ENCODE measurements at regions not wholly inside any gene's neighbourhood (a gene's known extent, or its start where the extent isn't known, plus 50 kb on each side); places are given as distances from the start of the nearest gene placed in this dataset.
"Not testable (repeated sequence)": the region's sequence is repeated elsewhere in the genome, so short reads cannot be mapped to it uniquely, and the experiment has no call there.

DNA sequence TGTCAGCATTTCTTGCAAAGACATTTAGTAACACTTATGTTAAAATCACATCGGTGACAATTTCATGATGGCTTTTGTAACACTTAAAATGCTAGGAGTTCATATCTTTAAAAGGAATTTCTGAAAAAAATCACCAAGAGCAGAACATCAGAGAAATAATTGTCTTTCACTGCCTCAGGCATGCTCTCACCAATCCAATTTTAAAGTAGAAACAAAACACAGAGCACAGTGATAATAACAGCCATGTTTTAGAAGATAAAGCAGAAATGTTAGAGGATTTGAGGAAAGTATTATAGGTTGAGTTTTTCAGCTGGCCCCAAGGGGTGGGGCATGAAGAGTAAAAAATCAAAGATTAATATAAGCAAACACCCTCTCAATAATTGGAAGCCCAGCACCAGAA lies 1037.6 kb downstream of the DSC3 start:
- DNase-seq: no peak

DNA sequence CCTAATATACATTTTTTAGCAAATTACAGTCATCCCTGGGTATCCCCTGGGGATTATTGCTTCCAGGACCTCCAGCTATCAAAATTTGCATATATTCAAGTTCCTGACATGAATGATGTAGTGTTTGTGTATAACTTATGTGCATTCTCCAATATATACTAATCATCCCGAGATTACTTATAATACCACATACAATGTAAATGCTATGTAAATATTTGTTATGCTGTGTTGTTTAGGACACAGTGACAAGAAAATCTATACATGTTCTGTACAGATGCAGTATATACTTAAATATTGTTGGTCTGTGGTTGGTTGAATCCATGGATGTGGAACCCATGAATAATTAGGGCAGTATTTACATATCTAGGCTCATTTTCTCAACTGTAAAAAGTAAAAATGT lies 1060.3 kb downstream of the DSC3 start:
- DNase-seq: no peak

DNA sequence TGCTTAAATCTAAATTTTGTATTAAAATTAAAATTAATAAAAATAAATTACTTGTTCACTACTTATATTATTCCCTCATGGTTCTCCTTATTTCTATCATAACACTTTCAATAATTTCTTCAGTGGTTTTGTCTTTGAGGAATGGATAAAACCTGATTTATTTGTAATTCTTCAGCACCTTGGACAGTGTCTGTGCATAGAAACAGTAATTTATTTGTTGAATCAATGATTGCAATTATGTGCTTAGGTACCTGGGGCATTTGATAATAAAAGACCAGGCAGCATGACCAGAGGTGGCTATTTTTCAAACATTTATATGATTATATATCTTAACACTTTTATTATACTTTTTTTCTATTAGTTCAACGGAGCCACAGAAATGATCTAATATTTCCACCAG lies 1062.7 kb downstream of the DSC3 start:
- DNase-seq: no peak

DNA sequence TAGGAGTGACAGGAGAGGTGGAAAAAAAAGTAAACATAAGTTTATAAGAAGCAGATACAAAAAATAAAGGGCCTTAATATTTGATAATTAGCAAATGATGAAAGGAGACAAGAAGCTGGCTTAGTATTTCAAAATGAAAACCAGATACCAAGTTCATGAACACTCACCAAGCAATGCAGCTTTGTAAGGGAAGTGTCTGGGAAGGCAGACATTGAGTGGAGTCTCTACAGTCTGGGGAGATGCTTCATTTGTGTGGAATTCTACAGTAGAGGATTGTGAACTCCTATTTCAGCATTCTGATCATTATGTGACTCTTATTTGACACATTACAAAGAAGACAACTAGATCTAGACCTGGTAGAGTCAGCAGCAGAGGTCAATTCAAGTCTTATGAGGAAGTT lies 1072.7 kb downstream of the DSC3 start:
- no peak for DNase-seq

DNA sequence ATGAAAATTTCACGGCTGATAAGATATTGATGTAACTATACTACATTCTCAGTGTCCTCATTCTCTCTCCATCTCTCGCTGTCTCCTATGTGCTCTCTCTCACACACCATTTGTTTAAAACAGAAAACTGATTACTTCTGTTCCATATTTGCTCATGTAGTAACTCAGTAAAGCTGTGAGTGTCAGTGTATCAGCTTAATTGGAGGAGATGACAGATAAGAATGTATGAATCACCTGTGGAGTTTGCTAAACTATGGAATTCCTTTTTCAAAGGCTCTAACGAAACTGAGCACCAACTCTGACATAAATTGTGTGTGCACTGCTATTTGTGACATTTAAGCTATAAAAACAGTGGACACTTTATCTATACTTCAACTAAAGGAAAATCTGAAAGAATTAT lies 1080.0 kb downstream of the DSC3 start:
- DNase-seq: no peak

DNA sequence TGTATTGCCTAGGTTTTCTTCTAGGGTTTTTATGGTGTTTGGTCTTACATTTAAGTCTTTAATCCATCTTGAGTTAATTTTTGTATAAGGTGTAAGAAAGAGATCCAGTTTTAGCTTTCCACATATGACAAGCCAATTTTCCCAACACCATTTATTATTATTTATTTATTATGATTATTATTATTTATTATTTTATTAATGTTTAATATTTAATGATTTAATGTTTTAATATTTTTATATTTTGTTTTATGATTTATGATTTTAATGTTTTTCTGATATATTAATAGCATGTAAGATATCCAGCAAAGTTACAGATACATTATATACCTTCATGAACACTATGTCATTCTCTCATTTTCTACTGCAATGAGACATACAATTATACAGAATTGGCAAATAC lies 1082.0 kb downstream of the DSC3 start:
- DNase-seq: no peak

DNA sequence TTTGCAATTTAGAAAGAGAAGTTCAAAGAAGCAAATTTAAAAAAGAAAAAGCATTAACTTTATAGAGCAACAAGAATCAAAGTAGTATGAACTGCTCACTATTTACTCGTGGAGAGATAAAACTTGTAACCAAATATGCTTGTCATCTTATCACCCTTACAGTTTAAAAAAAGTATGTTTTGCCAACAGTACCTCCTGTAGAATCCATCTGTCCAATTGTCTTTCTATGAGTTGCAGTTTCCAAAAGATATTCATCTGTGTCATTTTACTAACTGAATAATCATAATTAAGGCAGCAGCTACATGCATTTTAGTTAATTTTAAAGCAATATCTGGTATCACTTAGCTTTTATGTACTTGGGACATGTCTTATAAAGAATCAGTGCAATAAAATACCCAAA lies 1112.3 kb downstream of the DSC3 start:
- DNase-seq: no peak

DNA sequence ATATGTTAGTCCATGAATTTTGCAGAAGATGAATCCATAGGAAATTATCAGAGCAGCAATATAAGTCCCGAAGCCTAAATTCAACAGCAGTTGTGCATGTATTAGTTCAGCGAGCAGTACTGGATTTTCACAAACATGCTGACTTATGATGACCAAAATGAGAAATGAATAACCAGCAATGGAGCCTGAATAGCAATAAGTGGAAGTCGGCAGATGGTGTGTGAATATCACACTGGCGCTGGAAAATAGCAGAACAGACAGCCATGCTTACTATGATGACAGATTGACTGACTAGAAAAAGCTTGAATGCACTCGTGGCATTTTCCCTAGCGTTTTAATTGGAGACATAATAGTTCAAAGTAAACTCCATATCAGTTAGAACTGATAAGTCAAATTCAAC lies 1114.5 kb downstream of the DSC3 start:
- no peak for DNase-seq

DNA sequence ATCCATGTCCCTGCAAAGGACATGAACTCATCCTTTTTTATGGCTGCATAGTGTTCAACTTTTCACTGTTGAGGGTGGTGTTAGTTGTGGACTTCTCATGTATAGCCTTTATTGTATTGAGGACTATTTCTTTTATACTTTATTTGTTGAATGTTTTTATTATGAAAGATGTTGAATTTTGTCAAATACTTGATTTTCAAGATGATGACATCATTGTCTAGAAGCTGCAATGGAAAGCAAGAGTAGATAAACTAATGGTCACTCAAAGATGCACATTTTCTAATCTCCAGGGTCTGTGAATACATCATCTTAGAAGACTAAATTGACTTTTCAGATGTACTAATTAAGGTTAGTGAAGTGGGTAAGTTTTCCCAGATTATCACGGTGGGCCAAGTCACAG lies 1117.0 kb downstream of the DSC3 start:
- no peak for DNase-seq

DNA sequence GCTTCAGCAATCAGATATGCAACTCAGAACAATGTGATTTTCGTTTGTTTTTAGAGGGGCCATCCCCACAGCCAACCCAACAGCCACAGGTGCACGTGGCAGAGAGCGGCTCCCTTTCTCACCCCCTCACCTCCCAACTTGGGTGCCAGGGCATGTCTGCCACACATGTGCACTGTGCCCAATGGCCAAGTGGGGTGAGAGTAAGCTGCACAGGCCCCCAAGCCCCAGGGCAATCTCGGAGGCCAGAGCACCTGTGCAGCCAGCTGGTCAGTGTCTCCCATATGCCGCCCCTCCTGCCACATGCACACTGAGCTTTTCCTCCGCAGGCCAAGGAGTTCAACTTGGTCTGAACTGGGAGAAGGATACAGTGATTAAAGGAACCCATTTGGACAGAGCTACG lies 1130.2 kb downstream of the DSC3 start:
- DNase-seq: no peak

DNA sequence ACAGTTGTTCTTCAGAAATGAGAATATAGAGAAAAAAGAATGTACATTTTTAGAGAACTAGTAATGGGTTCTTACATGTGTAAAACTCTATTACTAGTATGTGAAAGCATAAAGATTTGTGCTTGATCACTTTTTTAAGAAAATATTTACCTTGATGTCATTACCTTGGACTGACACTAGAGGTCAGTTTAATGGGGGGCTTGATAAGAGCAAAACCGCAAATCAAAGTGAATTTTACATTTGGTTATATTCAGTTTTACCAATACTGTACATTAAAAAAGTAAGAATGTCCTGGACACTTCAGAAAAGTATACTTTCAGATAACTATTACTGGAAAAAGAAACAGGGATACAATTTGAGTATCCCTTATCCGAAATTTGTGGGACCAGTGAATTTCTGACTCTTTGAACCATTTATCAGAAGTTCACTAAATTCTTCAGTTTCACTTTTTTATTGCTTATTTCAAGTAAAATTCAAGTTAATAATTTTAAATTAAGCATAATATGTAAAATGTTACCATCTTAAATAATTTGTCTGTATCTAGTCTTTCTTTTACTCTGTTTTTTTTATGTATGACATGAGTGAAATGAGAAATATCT lies 1149.5 kb downstream of the DSC3 start:
- no peak for DNase-seq

DNA sequence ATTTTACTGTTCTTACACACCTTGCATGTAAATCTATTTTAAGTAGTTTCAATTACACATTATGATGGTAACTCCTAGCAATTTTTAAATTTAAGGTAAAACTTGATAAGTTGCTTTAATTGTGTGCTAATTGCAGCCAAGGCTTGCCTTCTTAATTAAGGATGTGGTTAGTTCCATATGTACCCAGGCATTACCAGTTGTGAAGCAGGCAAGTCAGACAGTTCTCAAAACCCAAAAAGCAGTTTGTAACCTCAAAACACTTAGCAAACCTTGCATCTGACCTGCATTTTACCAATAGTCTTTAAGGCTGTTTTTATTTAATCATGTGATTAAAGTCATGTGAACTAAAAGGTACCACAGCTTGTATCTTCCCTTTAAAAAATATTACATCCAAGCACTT lies 1159.4 kb downstream of the DSC3 start:
- DNase-seq: no peak

DNA sequence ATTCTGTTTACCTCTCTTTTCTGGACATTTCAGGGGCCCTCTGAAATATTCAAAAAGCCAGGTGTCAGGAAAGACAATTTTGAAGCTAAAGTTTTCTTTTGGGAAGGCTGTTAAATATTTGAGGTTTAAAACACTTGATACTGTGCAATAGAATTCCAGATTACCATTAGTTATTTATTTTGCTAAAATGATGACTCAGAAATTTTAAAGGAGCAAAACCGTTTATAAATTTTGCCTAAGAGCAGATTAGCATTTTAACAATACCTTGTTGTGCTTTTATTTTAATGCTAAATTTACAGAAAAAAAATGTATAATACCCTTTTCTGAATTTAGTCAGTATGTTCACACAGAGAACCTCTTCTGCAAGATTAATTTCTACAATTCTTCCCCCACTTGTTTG lies 1159.9 kb downstream of the DSC3 start:
- no peak for DNase-seq

DNA sequence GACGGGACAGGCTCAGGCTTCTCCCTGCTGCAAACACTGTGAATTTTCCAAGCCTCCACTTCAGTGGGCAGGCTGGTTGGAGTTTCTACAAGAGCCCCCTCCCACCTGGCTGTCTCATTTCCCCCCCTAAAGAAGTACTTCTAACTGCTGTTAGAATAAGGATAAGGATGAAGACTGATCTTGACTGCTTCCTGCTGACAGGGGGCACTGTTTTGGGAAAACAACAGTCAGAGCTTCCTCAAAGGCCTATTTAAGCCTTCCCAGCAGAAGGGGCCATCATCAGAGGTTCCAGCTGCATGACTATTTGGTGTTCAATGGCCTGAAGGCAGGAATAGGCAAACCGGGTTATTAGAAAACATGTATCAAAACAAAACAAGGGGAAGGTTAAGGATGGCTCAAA lies 1162.8 kb downstream of the DSC3 start:
- no peak for DNase-seq

DNA sequence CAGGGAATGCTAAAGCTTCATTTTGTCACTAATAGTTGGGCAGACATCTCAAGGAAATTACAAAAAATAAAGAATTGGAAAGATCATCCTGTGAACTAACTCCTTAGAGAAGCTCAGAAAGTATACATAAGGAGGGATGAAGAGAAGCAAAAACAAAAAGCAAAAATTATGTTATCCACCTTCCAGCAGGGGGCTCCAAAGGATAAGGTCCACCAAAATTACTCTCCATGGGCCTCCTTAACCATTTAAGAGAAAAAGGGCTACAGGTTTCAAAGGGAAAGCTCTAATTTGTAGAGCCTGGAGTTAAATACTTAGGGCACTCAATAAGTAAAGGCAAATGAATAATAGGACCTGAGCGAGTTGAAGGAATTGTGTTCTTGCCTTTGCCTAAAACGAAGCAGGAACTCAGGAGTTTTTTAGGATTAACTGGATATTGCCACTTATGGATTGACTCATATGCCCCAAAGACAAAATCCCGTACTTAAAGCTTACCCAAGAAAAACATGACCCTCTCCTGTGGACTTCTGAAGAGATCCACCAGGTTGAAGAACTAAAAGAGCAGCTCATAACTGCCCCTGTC lies 1167.9 kb downstream of the DSC3 start:
- DNase-seq: peak; percentile 12

DNA sequence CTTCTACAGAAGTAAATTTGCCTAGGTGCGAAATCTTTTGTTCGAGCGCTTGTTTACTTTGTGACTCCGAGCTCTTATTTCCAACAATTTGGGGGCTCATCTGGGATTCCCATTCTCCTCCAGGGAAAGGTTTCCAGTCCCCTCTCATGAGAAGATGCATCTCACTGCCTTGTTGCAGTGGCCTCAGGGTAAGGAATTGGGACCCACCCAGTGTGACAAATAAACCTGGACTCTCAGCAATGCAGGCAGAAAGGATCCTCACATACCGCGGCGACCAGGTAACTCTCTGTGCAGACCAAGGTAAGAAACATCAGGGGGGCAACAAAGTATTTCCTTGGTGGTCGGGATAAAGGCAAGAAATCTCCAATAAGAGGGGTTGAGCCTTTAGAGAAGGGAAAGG lies 1169.3 kb downstream of the DSC3 start:
- DNase-seq: no peak

DNA sequence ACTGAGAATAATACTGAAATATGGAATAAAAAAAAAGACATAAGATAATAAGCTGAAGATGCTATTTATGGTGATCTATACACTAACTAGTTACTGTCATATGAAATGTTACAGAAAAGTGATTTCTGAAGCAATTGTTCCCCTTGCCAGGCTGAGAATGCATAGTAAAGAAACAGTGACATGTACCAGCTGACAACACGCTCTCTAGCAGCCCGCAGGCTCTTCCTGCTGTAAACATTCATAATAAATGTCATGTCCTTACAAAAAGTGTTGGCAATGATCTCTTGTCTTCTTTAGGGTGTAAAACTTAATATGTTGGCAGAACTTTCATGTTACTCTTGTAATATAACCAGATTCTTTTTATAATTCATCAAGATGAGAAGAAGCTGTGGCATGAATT lies 1171.3 kb downstream of the DSC3 start:
- no peak for DNase-seq

DNA sequence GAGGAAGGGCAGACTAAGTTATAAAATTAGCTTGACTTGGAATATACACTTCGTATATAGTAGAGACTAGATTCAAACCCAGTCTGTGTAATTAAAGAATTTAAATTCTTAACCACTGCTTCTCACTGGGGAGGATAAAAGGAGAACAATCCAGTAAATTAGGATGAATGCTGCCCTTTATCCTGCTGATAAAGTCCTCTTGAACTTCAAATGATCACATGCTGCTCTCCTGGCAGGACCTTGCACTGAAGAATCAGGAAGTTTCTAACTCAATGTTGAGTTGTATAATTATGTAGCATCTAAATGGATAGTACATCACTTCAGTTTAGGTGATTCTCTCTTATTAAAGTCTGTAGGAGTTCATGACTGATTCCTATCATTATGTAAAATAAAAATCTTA lies 1179.7 kb downstream of the DSC3 start:
- DNase-seq: no peak

DNA sequence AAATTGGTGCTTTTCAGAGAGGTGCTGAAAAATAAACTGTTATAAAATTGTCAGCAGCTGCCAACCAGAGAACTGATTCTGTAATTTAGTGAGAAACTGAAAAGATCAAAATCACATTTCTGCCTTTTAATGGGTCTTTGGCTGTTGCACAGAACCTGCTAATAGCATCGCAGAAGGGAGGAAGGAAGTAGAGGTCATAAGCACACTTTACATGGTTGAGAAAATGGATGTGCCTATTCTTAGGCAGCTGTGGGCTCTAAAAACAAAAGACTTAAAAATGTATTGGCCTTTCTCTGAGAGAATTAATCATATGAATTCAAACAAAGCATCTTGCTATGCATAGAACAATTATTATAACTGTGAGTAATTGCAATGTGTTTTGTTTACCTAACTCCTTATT lies 1186.9 kb downstream of the DSC3 start:
- no peak for DNase-seq

DNA sequence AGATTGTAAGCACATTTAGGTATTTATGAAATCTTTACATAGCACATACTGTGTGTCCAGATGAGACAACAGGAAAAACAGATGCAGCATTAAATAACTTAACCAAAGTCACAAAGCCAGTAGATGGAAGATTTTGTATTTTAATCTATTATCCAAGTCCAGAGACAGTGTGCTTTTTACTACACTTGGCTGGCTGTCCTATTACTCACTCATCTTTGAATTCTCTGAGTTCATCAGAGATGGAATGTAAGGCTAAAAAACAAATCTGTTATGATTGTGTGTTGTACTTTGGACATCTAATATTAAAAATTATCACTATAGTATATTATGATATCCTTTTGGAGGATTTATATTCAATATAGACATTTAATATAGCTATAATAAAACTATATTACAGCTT lies 1189.4 kb downstream of the DSC3 start:
- peak; percentile 1 for DNase-seq

DNA sequence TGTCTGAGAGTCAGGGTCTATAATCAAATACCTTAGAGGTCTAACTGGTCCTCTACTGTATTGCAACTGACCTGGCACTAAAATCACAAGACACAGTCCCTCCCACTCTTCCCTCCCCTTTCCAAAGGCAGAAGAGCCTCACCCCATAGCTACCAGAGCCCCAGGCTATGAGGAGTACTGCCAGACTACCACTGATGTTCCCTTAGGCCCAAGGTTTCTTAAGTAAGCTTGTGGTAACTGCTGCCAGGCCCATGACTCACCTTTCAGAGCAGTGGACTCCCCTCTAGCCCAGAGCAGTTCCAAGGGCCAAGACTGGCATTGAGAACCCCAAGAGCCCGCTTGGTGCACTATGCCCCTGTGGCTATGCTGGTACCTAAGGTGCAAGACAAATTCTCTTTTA lies 1193.4 kb downstream of the DSC3 start:
- no peak for DNase-seq

DNA sequence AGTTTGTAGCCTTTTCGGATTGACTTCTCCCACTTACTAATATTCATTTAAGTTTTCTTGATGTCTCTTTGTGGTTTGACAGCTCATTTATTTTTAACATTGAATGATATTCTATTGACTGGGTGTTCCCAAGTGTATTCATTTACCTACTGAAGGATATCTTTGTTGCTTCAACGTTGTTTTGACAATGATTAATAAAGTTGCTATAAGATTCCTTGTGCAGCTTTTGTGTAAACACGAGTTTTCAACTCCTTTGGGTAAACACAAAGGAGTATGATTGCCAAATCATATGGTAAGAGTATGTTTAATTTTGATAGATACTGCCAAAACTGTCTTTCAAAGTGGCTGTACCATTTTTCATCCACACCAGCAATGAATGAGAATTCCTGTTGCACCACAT lies 1200.9 kb downstream of the DSC3 start:
- no peak for DNase-seq

DNA sequence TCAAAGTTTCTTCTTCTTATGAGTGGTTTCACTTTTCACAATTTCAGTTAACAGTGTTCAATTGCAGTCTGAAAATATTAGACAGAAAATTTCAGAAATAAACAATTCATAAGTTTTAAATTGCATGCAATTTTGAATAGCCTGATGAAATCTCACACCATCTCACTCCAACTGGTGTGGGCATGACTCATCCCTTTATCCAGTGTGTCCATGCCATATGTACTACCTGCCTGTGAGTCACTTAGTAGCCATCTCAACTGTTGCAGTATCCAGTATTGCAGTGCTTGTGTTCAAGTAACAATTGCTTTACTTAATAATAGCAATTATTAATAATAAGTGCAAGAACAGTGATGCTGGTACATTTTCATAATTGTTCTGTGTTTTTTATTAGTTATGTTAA lies 1202.5 kb downstream of the DSC3 start:
- DNase-seq: peak; percentile 57

DNA sequence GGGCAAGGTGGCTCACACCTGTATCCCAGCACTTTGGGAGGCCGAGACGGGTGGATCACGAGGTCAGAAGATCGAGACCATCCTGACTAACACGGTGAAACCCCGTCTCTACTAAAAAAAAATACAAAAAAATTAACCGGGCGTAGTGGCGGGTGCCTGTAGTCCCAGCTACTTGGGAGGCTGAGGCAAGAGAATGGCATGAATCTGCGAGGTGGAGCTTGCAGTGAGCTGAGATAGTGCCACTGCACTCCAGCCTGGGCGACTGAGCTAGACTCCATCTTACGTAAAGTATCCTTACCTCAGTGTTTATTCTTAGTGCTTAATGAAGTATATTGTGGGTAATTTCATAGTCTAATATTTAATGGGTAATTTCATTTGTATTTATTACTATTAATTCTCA lies 1203.6 kb downstream of the DSC3 start:
- not testable (repeated sequence) for DNase-seq

DNA sequence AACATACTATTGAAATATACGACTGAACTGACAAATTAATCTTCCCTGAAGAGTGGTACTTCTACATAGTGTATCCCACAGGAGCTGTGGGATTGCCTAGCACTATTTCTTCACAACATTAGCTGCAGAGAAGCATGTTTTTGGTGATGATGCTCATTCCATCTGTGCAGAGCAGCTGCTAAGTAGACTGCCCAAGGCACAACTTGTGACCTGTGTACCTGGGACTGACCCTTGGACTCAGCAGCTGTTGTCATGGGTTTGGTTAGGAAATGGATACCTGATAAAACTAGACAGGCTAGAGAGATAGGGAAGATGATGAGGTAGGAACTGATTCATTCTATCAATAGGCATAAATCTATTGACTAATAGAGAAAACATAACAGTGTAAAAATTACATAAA lies 1204.0 kb downstream of the DSC3 start:
- DNase-seq: no peak
